Stimulated activated naive CD8-positive, alpha-beta T cell treated with anti-CD3 and anti-CD28 coated beads, Interleukin-15, Interleukin-2, amounts not matched to agents 100 ng/mL and 50 ng/mL, for 24 hours (primary cell): ENCODE measurements at regions not wholly inside any gene's neighbourhood (a gene's known extent, or its start where the extent isn't known, plus 50 kb on each side); places are given as distances from the start of the nearest gene placed in this dataset.

Experiments
- H3K27ac Mint-ChIP-seq: one replicate; pipeline ENCODE4 v1.8.0; 2021; ENCODE audit warnings: mild to moderate bottlenecking, mixed read lengths
- H3K27me3 Mint-ChIP-seq: one replicate; pipeline ENCODE4 v1.8.0; 2021; ENCODE audit warnings: mixed read lengths
- H3K36me3 Mint-ChIP-seq: one replicate; pipeline ENCODE4 v1.8.0; 2021; ENCODE audit warnings: low read depth, mixed read lengths
- H3K4me1 Mint-ChIP-seq: one replicate; pipeline ENCODE4 v1.8.0; 2021; ENCODE audit warnings: low read depth, mixed read lengths
- H3K4me3 Mint-ChIP-seq: one replicate; pipeline ENCODE4 v1.8.0; 2021; ENCODE audit warnings: mild to moderate bottlenecking, mixed read lengths
- H3K9me3 Mint-ChIP-seq: one replicate; pipeline ENCODE4 v1.8.0; 2021; ENCODE audit warnings: mixed read lengths

- no peak overlapping the region for H3K4me3 Mint-ChIP-seq
- H3K27me3 Mint-ChIP-seq: peaks cover 64% of the 10 kb centered on the region
- H3K9me3 Mint-ChIP-seq: no peaks in the 10 kb centered on the region
- H3K4me1 Mint-ChIP-seq: peaks cover under 1% of the 10 kb centered on the region
- H3K36me3 Mint-ChIP-seq: no peaks in the 10 kb centered on the region
- no peak overlapping the region for H3K27ac Mint-ChIP-seq
Measured at GRCh38 chr15:89421219-89421618, 75.2 kb downstream of the RHCG start.

GRCh38 chr15:89419370-89419984, 76.9 kb downstream of the RHCG start:
- Mint-ChIP-seq H3K27me3 (peaks cover 73% of the 10 kb centered on the region), H3K36me3 (no peaks in the 10 kb centered on the region), H3K27ac (no peak overlapping the region), H3K4me1 (peaks cover 4% of the 10 kb centered on the region), H3K4me3 (no peak overlapping the region), H3K9me3 (no peaks in the 10 kb centered on the region)

GRCh38 chr15:89417206-89417725, 79.1 kb downstream of the RHCG start:
- Mint-ChIP-seq H3K36me3 (no peaks in the 10 kb centered on the region), H3K4me3 (no peak overlapping the region), H3K27ac (no peak overlapping the region), H3K4me1 (peaks cover 5% of the 10 kb centered on the region), H3K27me3 (peaks cover 83% of the 10 kb centered on the region), H3K9me3 (no peaks in the 10 kb centered on the region)

- Mint-ChIP-seq H3K27me3 (peaks cover 84% of the 10 kb centered on the region), H3K9me3 (no peaks in the 10 kb centered on the region), H3K27ac (no peak overlapping the region), H3K4me1 (peaks cover 10% of the 10 kb centered on the region), H3K4me3 (peak overlapping the region; percentile 29), H3K36me3 (no peaks in the 10 kb centered on the region)
Measured at GRCh38 chr15:89416339-89417183, 79.8 kb downstream of the RHCG start.

- Mint-ChIP-seq H3K27ac (no peak overlapping the region), H3K27me3 (peaks cover 84% of the 10 kb centered on the region), H3K36me3 (no peaks in the 10 kb centered on the region), H3K4me1 (peaks cover 20% of the 10 kb centered on the region), H3K4me3 (no peak overlapping the region), H3K9me3 (no peaks in the 10 kb centered on the region)
Measured at GRCh38 chr15:89414571-89414970, 79.9 kb upstream of the POLG start.

- H3K9me3 Mint-ChIP-seq: no peaks in the 10 kb centered on the region
- no peaks in the 10 kb centered on the region for H3K36me3 Mint-ChIP-seq
- peaks cover 85% of the 10 kb centered on the region for H3K27me3 Mint-ChIP-seq
- H3K27ac Mint-ChIP-seq: no peak overlapping the region
- H3K4me1 Mint-ChIP-seq: peaks cover 27% of the 10 kb centered on the region
- H3K4me3 Mint-ChIP-seq: no peak overlapping the region
Measured at GRCh38 chr15:89413877-89414276, 79.3 kb upstream of the POLG start.

GRCh38 chr15:89412905-89413411, 78.3 kb upstream of the POLG start:
- H3K9me3 Mint-ChIP-seq: no peaks in the 10 kb centered on the region
- peaks cover 88% of the 10 kb centered on the region for H3K27me3 Mint-ChIP-seq
- peaks cover 36% of the 10 kb centered on the region for H3K4me1 Mint-ChIP-seq
- no peaks in the 10 kb centered on the region for H3K36me3 Mint-ChIP-seq
- no peak overlapping the region for H3K4me3 Mint-ChIP-seq
- H3K27ac Mint-ChIP-seq: no peak overlapping the region

GRCh38 chr15:89410039-89410435, 75.4 kb upstream of the POLG start:
- Mint-ChIP-seq H3K27me3 (peaks cover 93% of the 10 kb centered on the region), H3K27ac (no peak overlapping the region), H3K36me3 (no peaks in the 10 kb centered on the region), H3K4me1 (peaks cover 51% of the 10 kb centered on the region), H3K9me3 (no peaks in the 10 kb centered on the region), H3K4me3 (no peak overlapping the region)

- Mint-ChIP-seq H3K27me3 (peaks cover 94% of the 10 kb centered on the region), H3K36me3 (no peaks in the 10 kb centered on the region), H3K9me3 (no peaks in the 10 kb centered on the region), H3K4me3 (peak overlapping the region; percentile 77), H3K27ac (no peak overlapping the region), H3K4me1 (peaks cover 51% of the 10 kb centered on the region)
Measured at GRCh38 chr15:89409184-89410038, 74.8 kb upstream of the POLG start.

- Mint-ChIP-seq H3K4me3 (peak overlapping the region; percentile 77), H3K4me1 (peaks cover 51% of the 10 kb centered on the region), H3K27me3 (peaks cover 96% of the 10 kb centered on the region), H3K36me3 (no peaks in the 10 kb centered on the region), H3K9me3 (no peaks in the 10 kb centered on the region), H3K27ac (no peak overlapping the region)
Measured at GRCh38 chr15:89408372-89409183, 74.0 kb upstream of the POLG start.

GRCh38 chr15:89406940-89407607, 72.5 kb upstream of the POLG start:
- Mint-ChIP-seq H3K4me3 (peak overlapping the region; percentile 77), H3K4me1 (peaks cover 48% of the 10 kb centered on the region), H3K9me3 (no peaks in the 10 kb centered on the region), H3K27me3 (peaks cover 94% of the 10 kb centered on the region), H3K36me3 (no peaks in the 10 kb centered on the region), H3K27ac (no peak overlapping the region)

- H3K4me3 Mint-ChIP-seq: peak overlapping the region; percentile 25
- H3K36me3 Mint-ChIP-seq: no peaks in the 10 kb centered on the region
- H3K27me3 Mint-ChIP-seq: peaks cover 94% of the 10 kb centered on the region
- peak overlapping the region; percentile 51 for H3K27ac Mint-ChIP-seq
- peaks cover 51% of the 10 kb centered on the region for H3K4me1 Mint-ChIP-seq
- no peaks in the 10 kb centered on the region for H3K9me3 Mint-ChIP-seq
Measured at GRCh38 chr15:89406218-89406939, 71.8 kb upstream of the POLG start.

GRCh38 chr15:89405494-89405893, 70.9 kb upstream of the POLG start:
- no peak overlapping the region for H3K27ac Mint-ChIP-seq
- H3K4me1 Mint-ChIP-seq: peaks cover 49% of the 10 kb centered on the region
- peaks cover 96% of the 10 kb centered on the region for H3K27me3 Mint-ChIP-seq
- no peaks in the 10 kb centered on the region for H3K36me3 Mint-ChIP-seq
- no peaks in the 10 kb centered on the region for H3K9me3 Mint-ChIP-seq
- H3K4me3 Mint-ChIP-seq: no peak overlapping the region
